ENCODE measurements at regions not wholly inside any gene's neighbourhood (a gene's known extent, or its start where the extent isn't known, plus 50 kb on each side); places are given as distances from the start of the nearest gene placed in this dataset.

DNA sequence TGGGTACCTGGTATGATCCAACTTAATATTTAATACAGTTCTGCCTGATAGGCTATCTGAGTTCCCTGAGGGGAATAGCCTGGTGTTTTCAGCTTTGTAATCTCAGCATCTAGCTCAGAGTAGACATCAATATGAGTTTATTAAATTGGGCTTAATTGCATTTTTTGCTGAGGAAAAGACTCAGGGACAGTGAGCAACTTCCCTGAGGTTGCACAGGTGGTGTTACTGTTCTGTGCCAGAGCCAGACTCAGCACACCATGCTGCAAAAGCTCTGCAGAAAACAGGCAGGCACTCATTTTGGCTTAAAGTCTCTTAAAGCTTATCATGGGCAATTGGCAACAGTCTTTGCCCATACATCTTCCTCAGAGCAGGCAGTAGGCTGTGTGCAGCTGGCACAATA lies 90.5 kb upstream of the JUN start:
- TF ChIP-seq, protein P1, sequence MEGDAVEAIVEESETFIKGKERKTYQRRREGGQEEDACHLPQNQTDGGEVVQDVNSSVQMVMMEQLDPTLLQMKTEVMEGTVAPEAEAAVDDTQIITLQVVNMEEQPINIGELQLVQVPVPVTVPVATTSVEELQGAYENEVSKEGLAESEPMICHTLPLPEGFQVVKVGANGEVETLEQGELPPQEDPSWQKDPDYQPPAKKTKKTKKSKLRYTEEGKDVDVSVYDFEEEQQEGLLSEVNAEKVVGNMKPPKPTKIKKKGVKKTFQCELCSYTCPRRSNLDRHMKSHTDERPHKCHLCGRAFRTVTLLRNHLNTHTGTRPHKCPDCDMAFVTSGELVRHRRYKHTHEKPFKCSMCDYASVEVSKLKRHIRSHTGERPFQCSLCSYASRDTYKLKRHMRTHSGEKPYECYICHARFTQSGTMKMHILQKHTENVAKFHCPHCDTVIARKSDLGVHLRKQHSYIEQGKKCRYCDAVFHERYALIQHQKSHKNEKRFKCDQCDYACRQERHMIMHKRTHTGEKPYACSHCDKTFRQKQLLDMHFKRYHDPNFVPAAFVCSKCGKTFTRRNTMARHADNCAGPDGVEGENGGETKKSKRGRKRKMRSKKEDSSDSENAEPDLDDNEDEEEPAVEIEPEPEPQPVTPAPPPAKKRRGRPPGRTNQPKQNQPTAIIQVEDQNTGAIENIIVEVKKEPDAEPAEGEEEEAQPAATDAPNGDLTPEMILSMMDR (IDR thresholded peaks at IDR 0.05), result no peak
- TF ChIP-seq POLR2AphosphoS5 (IDR thresholded peaks at IDR 0.05; ENCODE audit: low read depth, low read length) (no peak), SIN3A (IDR thresholded peaks at IDR 0.05; ENCODE audit: borderline replicate concordance, insufficient read depth, low read depth, low read length) (no peak)
